Parathyroid adenoma (tissue), 2 donors: ENCODE measurements at regions not wholly inside any gene's neighbourhood (a gene's known extent, or its start where the extent isn't known, plus 50 kb on each side); places are given as distances from the start of the nearest gene placed in this dataset.
"Not testable (repeated sequence)": the region's sequence is repeated elsewhere in the genome, so short reads cannot be mapped to it uniquely, and the experiment has no call there.

Source experiments
- H2AFZ ChIP-seq: fragments of 300-600 bp; sonication (generic); one replicate; pipeline ENCODE4 v1.7.0; 2017; ENCODE audit warnings: antibody characterized with exemption, mild to moderate bottlenecking
- H3K27ac ChIP-seq: fragments of 300-600 bp; sonication (generic); one replicate; pipeline ENCODE4 v1.7.0; 2017
- H3K27me3 ChIP-seq: fragments of 300-600 bp; sonication (generic); one replicate; pipeline ENCODE4 v1.7.0; 2017; ENCODE audit warnings: low read length; ENCODE audit not compliant: control insufficient read depth, insufficient read depth
- H3K36me3 ChIP-seq: fragments of 300-600 bp; sonication (generic); one replicate; pipeline ENCODE4 v1.7.0; 2017; ENCODE audit warnings: low read length; ENCODE audit not compliant: control insufficient read depth, insufficient read depth
- H3K4me1 ChIP-seq: fragments of 300-600 bp; sonication (generic); one replicate; pipeline ENCODE4 v1.7.0; 2017; ENCODE audit warnings: control low read depth
- H3K4me2 ChIP-seq: fragments of 300-600 bp; sonication (generic); one replicate; pipeline ENCODE4 v1.7.0; 2017; ENCODE audit warnings: low read length
- H3K4me3 ChIP-seq: fragments of 300-600 bp; sonication (generic); one replicate; pipeline ENCODE4 v1.7.0; 2017; ENCODE audit warnings: low read depth, low read length
- H3K79me2 ChIP-seq: fragments of 300-600 bp; sonication (generic); one replicate; pipeline ENCODE4 v1.7.0; 2017; ENCODE audit warnings: control low read depth
- H3K9ac ChIP-seq: fragments of 300-600 bp; sonication (generic); one replicate; pipeline ENCODE4 v1.7.0; 2017; ENCODE audit warnings: mild to moderate bottlenecking
- H3K9me3 ChIP-seq: fragments of 300-600 bp; sonication (generic); one replicate; pipeline ENCODE4 v1.7.0; 2017; ENCODE audit warnings: low read length; ENCODE audit not compliant: control insufficient read depth
- TF ChIP-seq, protein P1 (sequence below): fragments of 300-600 bp; sonication (generic); IDR thresholded peaks from one replicate; pipeline ENCODE4 v1.7.0; 2017; ENCODE audit warnings: antibody characterized with exemption, mild to moderate bottlenecking
- donor health status: primary hyperparathyroidism.

DNA sequence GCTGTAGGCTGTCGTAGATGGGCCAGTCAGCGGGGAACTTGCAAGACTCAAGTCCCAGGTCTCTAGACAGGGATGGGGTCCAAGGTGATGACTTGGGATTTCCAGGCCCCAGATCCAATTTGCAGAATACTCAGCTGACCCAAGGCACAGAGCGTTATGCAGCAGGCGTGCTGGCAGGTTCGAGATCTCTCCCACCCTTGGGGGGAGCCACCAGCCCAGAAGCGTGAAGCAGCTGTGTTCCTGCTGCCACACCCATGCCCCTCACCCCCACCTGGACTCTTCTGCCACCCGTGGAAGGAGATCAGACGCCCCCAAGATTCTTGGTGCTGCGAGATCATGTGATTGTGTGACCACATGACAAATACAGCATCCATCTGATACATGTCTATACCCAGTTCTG, 142.6 kb downstream of the BRD1 start:
- Histone ChIP-seq H3K4me2 (no peak overlapping the region), H3K27ac (no peak overlapping the region), H3K9me3 (no peaks in the 10 kb centered on the region), H3K4me1 (no peaks in the 10 kb centered on the region), H3K4me3 (no peak overlapping the region), H3K36me3 (no peaks in the 10 kb centered on the region), H3K27me3 (no peaks in the 10 kb centered on the region), H3K9ac (no peak overlapping the region), H3K79me2 (no peaks in the 10 kb centered on the region), H2AFZ (no peak overlapping the region)
- TF ChIP-seq, protein P1, sequence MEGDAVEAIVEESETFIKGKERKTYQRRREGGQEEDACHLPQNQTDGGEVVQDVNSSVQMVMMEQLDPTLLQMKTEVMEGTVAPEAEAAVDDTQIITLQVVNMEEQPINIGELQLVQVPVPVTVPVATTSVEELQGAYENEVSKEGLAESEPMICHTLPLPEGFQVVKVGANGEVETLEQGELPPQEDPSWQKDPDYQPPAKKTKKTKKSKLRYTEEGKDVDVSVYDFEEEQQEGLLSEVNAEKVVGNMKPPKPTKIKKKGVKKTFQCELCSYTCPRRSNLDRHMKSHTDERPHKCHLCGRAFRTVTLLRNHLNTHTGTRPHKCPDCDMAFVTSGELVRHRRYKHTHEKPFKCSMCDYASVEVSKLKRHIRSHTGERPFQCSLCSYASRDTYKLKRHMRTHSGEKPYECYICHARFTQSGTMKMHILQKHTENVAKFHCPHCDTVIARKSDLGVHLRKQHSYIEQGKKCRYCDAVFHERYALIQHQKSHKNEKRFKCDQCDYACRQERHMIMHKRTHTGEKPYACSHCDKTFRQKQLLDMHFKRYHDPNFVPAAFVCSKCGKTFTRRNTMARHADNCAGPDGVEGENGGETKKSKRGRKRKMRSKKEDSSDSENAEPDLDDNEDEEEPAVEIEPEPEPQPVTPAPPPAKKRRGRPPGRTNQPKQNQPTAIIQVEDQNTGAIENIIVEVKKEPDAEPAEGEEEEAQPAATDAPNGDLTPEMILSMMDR, result no peak

GRCh38 chr22:49683032-49683431, 144.6 kb downstream of the BRD1 start:
- Histone ChIP-seq H3K9me3 (no peaks in the 10 kb centered on the region), H3K36me3 (no peaks in the 10 kb centered on the region), H3K79me2 (no peaks in the 10 kb centered on the region), H3K27ac (no peak overlapping the region), H3K27me3 (no peaks in the 10 kb centered on the region), H3K4me2 (no peak overlapping the region), H3K9ac (no peak overlapping the region), H3K4me3 (no peak overlapping the region), H2AFZ (no peak overlapping the region), H3K4me1 (no peaks in the 10 kb centered on the region)
- TF ChIP-seq, protein P1, result no peak

DNA sequence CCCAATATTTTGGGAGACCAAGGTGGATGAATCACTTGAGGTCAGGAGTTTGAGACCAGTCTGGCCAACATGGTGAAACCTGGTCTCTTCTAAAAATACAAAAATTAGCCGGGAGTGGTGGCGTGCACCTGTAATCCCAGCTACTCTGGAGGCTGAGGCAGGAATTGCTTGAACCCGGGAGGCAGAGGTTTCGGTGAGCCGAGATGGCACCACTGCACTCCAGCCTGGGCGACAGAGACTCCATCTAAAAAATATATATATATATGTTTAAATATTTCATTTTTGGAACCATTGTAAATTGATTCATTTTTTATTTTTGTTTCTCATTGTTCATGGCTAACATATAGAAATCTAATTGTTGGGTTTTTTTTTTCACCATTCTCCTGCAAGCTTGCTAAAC, 146.9 kb downstream of the BRD1 start:
- H2AFZ ChIP-seq, H3K27me3 ChIP-seq, H3K79me2 ChIP-seq, H3K4me1 ChIP-seq, H3K27ac ChIP-seq, H3K4me2 ChIP-seq, H3K36me3 ChIP-seq, H3K4me3 ChIP-seq, H3K9ac ChIP-seq, H3K9me3 ChIP-seq: not testable (repeated sequence)

- Histone ChIP-seq H3K4me3 (no peak overlapping the region), H3K9ac (no peak overlapping the region), H3K9me3 (no peaks in the 10 kb centered on the region), H3K27me3 (no peaks in the 10 kb centered on the region), H3K4me2 (no peak overlapping the region), H3K27ac (no peak overlapping the region), H2AFZ (no peak overlapping the region), H3K4me1 (no peaks in the 10 kb centered on the region), H3K79me2 (no peaks in the 10 kb centered on the region), H3K36me3 (no peaks in the 10 kb centered on the region)
- TF ChIP-seq, protein P1, result no peak
Observed at GRCh38 chr22:49678842-49679170, 148.9 kb downstream of the BRD1 start.

GRCh38 chr22:49678137-49678841, 149.4 kb downstream of the BRD1 start:
- TF ChIP-seq, protein P1, result no peak
- Histone ChIP-seq H3K27ac (no peak overlapping the region), H3K4me1 (no peaks in the 10 kb centered on the region)

More at GRCh38 chr22:49678137-49678841, 149.4 kb downstream of the BRD1 start:
- Histone ChIP-seq H3K79me2 (no peaks in the 10 kb centered on the region), H2AFZ (no peak overlapping the region), H3K27me3 (no peaks in the 10 kb centered on the region), H3K4me3 (no peak overlapping the region), H3K9ac (no peak overlapping the region), H3K9me3 (no peaks in the 10 kb centered on the region), H3K36me3 (no peaks in the 10 kb centered on the region), H3K4me2 (no peak overlapping the region)
